ENCODE measurements at regions not wholly inside any gene's neighbourhood (a gene's known extent, or its start where the extent isn't known, plus 50 kb on each side); places are given as distances from the start of the nearest gene placed in this dataset.

DNA sequence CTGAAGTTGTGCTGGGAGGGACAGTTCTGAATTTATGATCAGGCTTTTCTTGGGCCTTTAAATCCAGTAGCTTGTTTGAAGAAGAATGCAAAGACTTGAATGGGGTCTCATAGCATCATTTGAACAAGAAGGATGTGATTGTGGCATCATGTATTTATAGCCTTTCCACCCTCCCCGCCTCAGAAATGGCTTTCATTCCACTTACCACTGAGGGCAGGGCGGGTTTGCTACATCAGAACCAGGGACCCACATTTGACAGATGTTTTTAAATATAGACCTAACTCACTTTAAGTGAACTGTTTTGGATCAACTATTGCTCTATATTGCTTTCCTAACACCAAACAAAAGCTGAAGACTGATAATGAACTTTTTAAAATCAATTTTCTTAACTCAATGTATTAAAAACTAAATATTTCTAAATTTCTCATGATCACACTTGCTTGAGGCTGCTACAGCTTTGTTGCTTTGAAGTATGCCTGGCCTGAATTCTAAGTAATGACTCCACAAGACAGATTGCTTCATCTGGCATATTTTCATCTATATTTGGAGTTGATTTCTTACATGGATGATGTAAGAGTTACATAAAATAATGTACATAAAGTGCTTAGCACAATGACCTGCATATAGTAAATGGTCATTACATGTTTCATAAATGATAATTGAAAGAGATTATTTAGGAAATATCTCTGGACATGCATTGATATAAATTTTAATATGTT, 1552.9 kb upstream of the SLC39A10 start:
- DNase-seq (no peak), ATAC-seq (no peak)
- Histone ChIP-seq H3K36me3 (no peaks in the 10 kb centered on the region), H3K4me3 (no peak overlapping the region), H3K27me3 (no peaks in the 10 kb centered on the region), H3K27ac (no peak overlapping the region), H3K4me1 (no peaks in the 10 kb centered on the region), H3K9me3 (no peaks in the 10 kb centered on the region)
- intact Hi-C loops (cut with DNase I) = no loop called here
- TF ChIP-seq, protein P1, sequence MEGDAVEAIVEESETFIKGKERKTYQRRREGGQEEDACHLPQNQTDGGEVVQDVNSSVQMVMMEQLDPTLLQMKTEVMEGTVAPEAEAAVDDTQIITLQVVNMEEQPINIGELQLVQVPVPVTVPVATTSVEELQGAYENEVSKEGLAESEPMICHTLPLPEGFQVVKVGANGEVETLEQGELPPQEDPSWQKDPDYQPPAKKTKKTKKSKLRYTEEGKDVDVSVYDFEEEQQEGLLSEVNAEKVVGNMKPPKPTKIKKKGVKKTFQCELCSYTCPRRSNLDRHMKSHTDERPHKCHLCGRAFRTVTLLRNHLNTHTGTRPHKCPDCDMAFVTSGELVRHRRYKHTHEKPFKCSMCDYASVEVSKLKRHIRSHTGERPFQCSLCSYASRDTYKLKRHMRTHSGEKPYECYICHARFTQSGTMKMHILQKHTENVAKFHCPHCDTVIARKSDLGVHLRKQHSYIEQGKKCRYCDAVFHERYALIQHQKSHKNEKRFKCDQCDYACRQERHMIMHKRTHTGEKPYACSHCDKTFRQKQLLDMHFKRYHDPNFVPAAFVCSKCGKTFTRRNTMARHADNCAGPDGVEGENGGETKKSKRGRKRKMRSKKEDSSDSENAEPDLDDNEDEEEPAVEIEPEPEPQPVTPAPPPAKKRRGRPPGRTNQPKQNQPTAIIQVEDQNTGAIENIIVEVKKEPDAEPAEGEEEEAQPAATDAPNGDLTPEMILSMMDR (IDR thresholded peaks at IDR 0.05) = no peak

DNA sequence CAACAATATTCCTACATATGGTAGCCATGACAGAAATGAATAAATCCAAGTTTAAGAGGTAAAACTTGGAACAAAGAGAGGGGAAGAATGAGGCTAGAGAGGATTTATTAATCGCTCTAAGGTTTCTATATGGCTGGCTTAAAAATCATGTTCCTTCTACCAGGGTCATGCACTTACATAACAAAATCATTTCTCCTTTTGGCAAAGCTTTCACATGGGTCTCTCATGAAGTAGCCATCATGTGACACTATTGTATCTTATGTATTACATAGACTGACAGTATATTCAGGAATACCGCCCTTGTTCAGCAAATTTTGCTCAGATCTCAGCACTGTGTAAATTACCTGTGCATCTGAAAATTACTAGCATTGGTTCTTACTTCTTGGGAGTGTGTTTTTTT, 1554.5 kb upstream of the SLC39A10 start:
- TF ChIP-seq, protein P1 (IDR thresholded peaks at IDR 0.05) = no peak
- H3K27ac ChIP-seq = no peak overlapping the region
- H3K27me3 ChIP-seq = no peaks in the 10 kb centered on the region
- DNase-seq (no peak), ATAC-seq (no peak)
- intact Hi-C loops (cut with DNase I) = no loop called here
- no peak overlapping the region for H3K4me3 ChIP-seq
- H3K4me1 ChIP-seq = no peaks in the 10 kb centered on the region
- H3K36me3 ChIP-seq = no peaks in the 10 kb centered on the region
- no peaks in the 10 kb centered on the region for H3K9me3 ChIP-seq

DNA sequence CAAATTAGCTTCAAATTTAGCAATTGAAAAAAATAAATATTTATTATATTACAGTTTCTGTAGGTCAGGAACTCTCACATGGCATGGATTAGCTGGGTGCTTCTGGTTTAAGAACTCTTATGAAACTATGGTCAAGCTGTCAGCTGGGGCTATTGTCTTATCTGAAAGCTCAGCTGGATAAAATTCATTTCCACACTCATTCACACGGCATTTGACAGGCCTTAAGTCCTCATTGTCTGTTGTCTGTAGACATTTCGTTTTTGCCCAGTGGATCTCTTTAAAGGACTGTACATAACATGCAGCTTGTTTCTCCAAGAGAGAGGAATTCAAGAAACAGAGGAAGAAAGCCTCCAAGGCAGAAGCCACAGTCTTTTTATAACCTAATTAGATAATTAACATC, 1556.8 kb upstream of the SLC39A10 start:
- H3K36me3 ChIP-seq = no peaks in the 10 kb centered on the region
- TF ChIP-seq, protein P1 (IDR thresholded peaks at IDR 0.05) = no peak
- intact Hi-C loops (cut with DNase I) = no loop called here

DNA sequence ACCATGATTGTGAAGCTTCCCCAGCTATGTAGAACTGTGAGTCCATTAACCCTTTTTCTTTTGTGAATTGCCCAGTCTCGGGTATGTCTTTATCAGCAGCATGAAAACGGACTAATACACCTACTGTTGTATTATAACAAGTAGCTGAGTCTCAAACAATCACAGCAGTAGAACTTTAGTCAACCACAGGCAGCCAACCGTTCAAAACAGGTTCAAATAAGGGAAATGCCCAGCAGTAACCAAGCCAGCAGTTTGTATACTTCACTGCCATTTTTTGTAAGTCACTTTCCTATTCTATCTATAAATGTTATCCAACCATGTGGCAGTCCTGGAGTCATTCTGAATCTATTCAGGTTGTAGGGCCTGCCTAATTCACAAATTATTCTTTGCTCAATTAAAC, 1560.6 kb upstream of the SLC39A10 start:
- intact Hi-C loops (cut with DNase I) = no loop called here
- no peak overlapping the region for H3K4me3 ChIP-seq
- DNase-seq = no peak
- H3K27ac ChIP-seq = no peak overlapping the region
- H3K4me1 ChIP-seq = no peaks in the 10 kb centered on the region
- TF ChIP-seq, protein P1 (IDR thresholded peaks at IDR 0.05) = no peak
- H3K27me3 ChIP-seq = no peaks in the 10 kb centered on the region
- ATAC-seq = no peak
- H3K36me3 ChIP-seq = no peaks in the 10 kb centered on the region
- no peaks in the 10 kb centered on the region for H3K9me3 ChIP-seq

More for the DNA sequence above, 1556.8 kb upstream of the SLC39A10 start:
- ATAC-seq (no peak), DNase-seq (no peak)
- H3K27me3 ChIP-seq = no peaks in the 10 kb centered on the region
- H3K9me3 ChIP-seq = no peaks in the 10 kb centered on the region
- no peaks in the 10 kb centered on the region for H3K4me1 ChIP-seq
- H3K27ac ChIP-seq = no peak overlapping the region
- H3K4me3 ChIP-seq = no peak overlapping the region

DNA sequence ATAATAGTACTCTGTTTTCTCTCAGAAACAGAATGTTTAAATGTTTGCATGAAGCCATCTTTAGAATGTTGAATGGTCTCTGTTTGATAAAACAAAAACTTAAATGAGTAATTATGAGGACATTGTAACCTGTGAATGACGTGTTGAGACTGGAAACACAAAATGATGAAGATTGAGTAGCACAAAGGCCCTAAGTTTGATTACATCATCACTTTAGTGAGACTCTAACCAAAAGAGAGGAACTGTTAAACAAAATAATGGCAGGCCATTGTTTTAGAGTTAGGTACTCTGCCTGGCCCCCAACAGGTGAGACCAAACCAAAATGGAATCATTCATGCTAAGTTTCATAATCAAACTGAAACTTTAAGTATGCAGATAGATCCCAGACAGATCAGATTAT, 1561.7 kb upstream of the SLC39A10 start:
- Histone ChIP-seq H3K27me3 (no peaks in the 10 kb centered on the region), H3K4me3 (no peak overlapping the region), H3K9me3 (peaks cover 0 to 4% of the 10 kb centered on the region in 2 donors), H3K27ac (no peak overlapping the region), H3K36me3 (no peaks in the 10 kb centered on the region), H3K4me1 (no peaks in the 10 kb centered on the region)
- no peak for DNase-seq
- TF ChIP-seq, protein P1 (IDR thresholded peaks at IDR 0.05) = no peak
- ATAC-seq = no peak
- intact Hi-C loops (cut with DNase I) = no loop called here

Measured in left lung (tissue), 4 donors.